IMR-90 (cell line): ENCODE measurements at regions not wholly inside any gene's neighbourhood (a gene's known extent, or its start where the extent isn't known, plus 50 kb on each side); places are given as distances from the start of the nearest gene placed in this dataset.

Experiments
- MAFK ChIP-seq: IDR thresholded peaks from 2 replicates; pipeline ENCODE4 v1.6.1; 2012; ENCODE audit warnings: low read depth, low read length, improper control_type of control experiment
- POLR2A ChIP-seq: IDR thresholded peaks from 2 replicates; pipeline ENCODE4 v1.6.1; 2012; ENCODE audit warnings: mild to moderate bottlenecking, low read depth, low read length
- RCOR1 ChIP-seq: IDR thresholded peaks from 2 replicates; pipeline ENCODE4 v1.6.1; 2012; ENCODE audit warnings: mild to moderate bottlenecking, low read length, improper control_type of control experiment; ENCODE audit not compliant: insufficient replicate concordance
- SMC3 ChIP-seq: fragments of 150-350 bp; IDR thresholded peaks from 2 replicates; pipeline ENCODE4 v1.6.1; 2016; ENCODE audit warnings: low read depth, mild to moderate bottlenecking, antibody characterized with exemption, low read length, moderate library complexity
- TF ChIP-seq, protein P1 (sequence below): conservative IDR thresholded peaks from 2 replicates; pipeline ENCODE4 v1.5.1; 2012; ENCODE audit warnings: mild to moderate bottlenecking, low read depth, low read length, improper control_type of control experiment

DNA sequence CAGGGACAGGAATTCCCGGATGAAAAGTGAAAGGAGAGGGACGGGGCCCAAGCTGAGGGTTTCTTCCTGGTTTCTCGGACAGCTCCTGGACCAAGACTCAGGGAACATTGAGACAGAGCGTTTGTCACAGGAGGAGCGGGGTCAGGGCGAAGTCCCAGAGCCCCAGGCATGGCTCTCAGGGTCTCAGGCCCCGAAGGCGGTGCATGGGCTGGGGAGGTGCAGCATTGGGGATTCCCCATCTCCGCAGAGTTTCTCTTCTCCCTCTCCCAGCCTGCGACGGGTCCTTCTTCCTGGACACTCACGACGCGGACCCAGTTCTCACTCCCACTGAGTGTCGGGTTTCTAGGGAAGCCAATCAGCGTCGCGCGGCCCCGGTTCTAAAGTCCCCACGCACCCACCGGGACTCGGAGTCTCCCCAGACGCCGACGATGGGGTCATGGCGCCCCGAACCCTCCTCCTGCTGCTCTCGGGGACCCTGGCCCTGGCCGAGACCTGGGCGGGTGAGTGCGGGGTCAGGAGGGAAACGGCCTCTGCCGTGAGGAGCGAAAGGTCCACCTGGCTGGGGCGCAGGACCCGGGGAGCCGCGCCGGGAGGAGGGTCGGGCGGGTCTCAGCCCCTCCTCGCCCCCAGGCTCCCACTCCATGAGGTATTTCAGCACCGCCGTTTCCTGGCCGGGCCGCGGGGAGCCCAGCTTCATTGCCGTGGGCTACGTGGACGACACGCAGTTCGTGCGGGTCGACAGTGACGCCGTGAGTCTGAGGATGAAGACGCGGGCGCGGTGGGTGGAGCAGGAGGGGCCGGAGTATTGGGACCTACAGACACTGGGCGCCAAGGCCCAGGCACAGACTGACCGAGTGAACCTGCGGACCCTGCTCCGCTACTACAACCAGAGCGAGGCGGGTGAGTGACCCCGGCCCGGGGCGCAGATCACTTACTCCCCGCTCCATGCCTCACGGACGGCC is 54.6 kb upstream of the POLR1H start:
- TF ChIP-seq, protein P1, sequence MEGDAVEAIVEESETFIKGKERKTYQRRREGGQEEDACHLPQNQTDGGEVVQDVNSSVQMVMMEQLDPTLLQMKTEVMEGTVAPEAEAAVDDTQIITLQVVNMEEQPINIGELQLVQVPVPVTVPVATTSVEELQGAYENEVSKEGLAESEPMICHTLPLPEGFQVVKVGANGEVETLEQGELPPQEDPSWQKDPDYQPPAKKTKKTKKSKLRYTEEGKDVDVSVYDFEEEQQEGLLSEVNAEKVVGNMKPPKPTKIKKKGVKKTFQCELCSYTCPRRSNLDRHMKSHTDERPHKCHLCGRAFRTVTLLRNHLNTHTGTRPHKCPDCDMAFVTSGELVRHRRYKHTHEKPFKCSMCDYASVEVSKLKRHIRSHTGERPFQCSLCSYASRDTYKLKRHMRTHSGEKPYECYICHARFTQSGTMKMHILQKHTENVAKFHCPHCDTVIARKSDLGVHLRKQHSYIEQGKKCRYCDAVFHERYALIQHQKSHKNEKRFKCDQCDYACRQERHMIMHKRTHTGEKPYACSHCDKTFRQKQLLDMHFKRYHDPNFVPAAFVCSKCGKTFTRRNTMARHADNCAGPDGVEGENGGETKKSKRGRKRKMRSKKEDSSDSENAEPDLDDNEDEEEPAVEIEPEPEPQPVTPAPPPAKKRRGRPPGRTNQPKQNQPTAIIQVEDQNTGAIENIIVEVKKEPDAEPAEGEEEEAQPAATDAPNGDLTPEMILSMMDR, result no peak
- TF ChIP-seq RCOR1, result no peak
- no peak for TF ChIP-seq SMC3
- no peak for TF ChIP-seq POLR2A
- no peak for TF ChIP-seq MAFK
